GM12892 (cell line): ENCODE measurements at regions not wholly inside any gene's neighbourhood (a gene's known extent, or its start where the extent isn't known, plus 50 kb on each side); places are given as distances from the start of the nearest gene placed in this dataset.

Experiments used
- POLR2A ChIP-seq: IDR thresholded peaks from 2 replicates; pipeline ENCODE4 v1.6.1; 2011; ENCODE audit warnings: low read depth, low read length, control low read depth
- TAF1 ChIP-seq: IDR thresholded peaks from 2 replicates; pipeline ENCODE4 v1.6.1; 2011; ENCODE audit warnings: low read depth, mild to moderate bottlenecking, control low read depth, low read length, borderline replicate concordance

GRCh38 chr6:43922426-43923375, 152.7 kb downstream of the VEGFA start:
- TF ChIP-seq TAF1 (no peak), POLR2A (no peak)
